MM.1S (cell line): ENCODE measurements at regions not wholly inside any gene's neighbourhood (a gene's known extent, or its start where the extent isn't known, plus 50 kb on each side); places are given as distances from the start of the nearest gene placed in this dataset.

Source experiments
- EZH2 ChIP-seq: fragments of 300-600 bp; sonication (generic); optimal IDR thresholded peaks from 2 replicates; pipeline ENCODE3; 2017; ENCODE audit warnings: low read depth, mild to moderate bottlenecking, antibody characterized with exemption, low read length, mixed read lengths
- EZH2phosphoT487 ChIP-seq: fragments of 300-600 bp; sonication (generic); IDR thresholded peaks from 2 replicates; pipeline ENCODE4 v1.6.1; 2018; ENCODE audit warnings: antibody characterized with exemption, low read length
- TF ChIP-seq, protein P1 (sequence below): fragments of 300-600 bp; sonication (generic); IDR thresholded peaks from 2 replicates; pipeline ENCODE4 v1.5.1; 2016; ENCODE audit warnings: antibody characterized with exemption, low read length, mixed read lengths

DNA sequence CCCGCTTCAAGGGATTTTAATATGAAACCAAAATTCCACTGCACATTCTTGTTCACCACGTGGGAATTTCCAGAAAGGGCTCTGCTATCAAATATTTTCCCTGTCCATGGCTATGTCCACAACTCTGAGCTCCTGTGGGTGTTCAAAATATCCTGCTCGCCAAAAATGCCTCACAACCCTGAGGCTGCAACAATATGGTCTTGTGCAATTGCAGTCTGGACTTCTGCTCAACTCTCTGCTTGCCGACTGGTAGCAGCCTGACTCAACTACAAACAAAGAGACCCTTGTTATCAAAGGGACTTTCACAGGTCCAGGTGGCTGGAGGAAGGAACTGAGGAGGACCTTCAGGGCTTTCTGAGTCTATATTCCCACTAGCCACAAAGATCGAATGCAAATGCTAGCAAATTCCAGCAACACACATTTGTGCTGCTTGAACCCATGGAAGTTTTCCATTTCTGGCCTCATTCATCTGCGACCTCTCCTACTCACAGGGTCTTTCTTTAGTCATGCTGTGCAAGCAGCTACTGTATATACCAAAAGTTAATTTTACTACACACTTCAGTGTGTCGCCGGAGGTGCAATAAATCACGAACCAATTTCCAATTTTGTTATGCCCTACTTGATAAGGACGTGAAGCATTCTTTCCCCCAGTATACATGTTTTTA, 169.2 kb upstream of the SLC30A5 start:
- TF ChIP-seq, protein P1, sequence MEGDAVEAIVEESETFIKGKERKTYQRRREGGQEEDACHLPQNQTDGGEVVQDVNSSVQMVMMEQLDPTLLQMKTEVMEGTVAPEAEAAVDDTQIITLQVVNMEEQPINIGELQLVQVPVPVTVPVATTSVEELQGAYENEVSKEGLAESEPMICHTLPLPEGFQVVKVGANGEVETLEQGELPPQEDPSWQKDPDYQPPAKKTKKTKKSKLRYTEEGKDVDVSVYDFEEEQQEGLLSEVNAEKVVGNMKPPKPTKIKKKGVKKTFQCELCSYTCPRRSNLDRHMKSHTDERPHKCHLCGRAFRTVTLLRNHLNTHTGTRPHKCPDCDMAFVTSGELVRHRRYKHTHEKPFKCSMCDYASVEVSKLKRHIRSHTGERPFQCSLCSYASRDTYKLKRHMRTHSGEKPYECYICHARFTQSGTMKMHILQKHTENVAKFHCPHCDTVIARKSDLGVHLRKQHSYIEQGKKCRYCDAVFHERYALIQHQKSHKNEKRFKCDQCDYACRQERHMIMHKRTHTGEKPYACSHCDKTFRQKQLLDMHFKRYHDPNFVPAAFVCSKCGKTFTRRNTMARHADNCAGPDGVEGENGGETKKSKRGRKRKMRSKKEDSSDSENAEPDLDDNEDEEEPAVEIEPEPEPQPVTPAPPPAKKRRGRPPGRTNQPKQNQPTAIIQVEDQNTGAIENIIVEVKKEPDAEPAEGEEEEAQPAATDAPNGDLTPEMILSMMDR, result no peak
- no peak for TF ChIP-seq EZH2
- TF ChIP-seq EZH2phosphoT487, result no peak
